Panc1 (cell line): ENCODE measurements at regions not wholly inside any gene's neighbourhood (a gene's known extent, or its start where the extent isn't known, plus 50 kb on each side); places are given as distances from the start of the nearest gene placed in this dataset.

ENCODE experiments used
- CTCF ChIP-seq: fragments of 450-650 bp; IDR thresholded peaks from 2 replicates; pipeline ENCODE4 v1.5.1; 2017; ENCODE audit warnings: mild to moderate bottlenecking
- POLR2AphosphoS5 ChIP-seq: IDR thresholded peaks from 2 replicates; pipeline ENCODE4 v1.6.1; 2012; ENCODE audit warnings: mild to moderate bottlenecking, low read depth, low read length, moderate library complexity
- TCF7L2 ChIP-seq: IDR thresholded peaks from 2 replicates; pipeline ENCODE4 v1.6.1; 2011; ENCODE audit warnings: mild to moderate bottlenecking, low read depth, low read length, inconsistent platforms

DNA sequence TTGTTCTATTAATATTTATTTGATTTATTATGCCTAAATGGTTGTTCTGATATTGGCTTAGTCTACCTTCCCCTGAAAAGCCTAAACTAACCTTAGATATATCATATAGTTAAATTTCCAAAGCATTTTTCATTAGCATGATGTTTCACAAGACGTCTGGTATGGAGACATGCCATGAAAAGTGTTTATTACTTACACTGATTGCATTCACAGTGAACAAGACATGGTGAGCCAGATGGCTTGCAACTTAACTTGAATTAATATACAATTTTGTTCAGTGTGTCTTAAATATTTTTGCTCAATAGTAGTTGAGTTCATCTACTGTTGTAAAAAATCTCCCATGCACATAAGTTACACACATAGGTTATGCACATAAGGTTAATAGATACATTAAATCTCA, 758.4 kb downstream of the NSUN3 start:
- TF ChIP-seq CTCF (no peak), POLR2AphosphoS5 (no peak), TCF7L2 (no peak)
